HPDE6-E6E7 (cell line): ENCODE measurements at regions not wholly inside any gene's neighbourhood (a gene's known extent, or its start where the extent isn't known, plus 50 kb on each side); places are given as distances from the start of the nearest gene placed in this dataset.

Experiments
- DNase-seq: peaks from one replicate; pipeline ENCODE4 v3.0.0; 2011; ENCODE audit warnings: missing footprints; ENCODE audit errors: extremely low spot score

DNA sequence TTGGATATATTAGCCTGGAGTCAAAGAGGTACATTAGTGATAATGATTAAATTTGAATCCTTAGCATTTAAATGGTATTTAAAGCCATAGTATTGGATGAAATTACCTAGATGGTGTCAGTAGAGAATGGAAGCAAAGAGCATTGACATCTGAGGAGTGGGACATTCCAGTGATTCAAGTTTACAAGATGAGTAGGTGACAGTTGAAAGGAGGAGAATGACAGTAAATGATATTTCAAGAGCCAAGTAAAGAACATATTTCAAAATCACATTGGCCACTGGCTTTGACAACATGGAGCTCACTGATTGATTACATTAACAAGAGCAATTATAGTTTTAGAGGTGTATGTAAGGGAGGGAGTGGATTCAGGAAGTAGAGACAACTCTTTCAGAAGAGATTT, 93.9 kb upstream of the MEF2C start:
- no peak for DNase-seq

- DNase-seq: no peak
Measured at GRCh38 chr5:88967633-88968585, 84.9 kb upstream of the MEF2C start.

GRCh38 chr5:88964831-88965230, 81.8 kb upstream of the MEF2C start:
- no peak for DNase-seq

GRCh38 chr5:88957013-88957412, 74.0 kb upstream of the MEF2C start:
- no peak for DNase-seq

DNA sequence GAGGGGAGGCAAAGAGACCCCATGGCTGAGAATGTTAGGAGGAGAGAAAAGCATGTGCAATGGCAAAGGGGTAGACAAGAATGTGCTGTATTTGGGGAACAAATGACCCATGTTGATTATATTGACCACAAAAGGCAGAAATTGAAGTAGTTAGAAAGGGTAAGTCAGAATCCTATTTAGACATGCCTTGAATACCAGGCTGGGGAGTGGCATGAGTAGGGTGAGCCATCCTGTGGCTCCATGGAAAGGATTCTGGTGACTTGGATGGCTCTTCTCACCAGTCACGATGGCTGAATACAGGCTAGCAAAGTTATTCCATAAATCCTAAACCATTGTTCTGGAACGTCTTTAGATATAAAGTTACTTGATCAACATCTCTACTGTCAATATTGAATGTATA, 73.4 kb upstream of the MEF2C start:
- DNase-seq: no peak

DNA sequence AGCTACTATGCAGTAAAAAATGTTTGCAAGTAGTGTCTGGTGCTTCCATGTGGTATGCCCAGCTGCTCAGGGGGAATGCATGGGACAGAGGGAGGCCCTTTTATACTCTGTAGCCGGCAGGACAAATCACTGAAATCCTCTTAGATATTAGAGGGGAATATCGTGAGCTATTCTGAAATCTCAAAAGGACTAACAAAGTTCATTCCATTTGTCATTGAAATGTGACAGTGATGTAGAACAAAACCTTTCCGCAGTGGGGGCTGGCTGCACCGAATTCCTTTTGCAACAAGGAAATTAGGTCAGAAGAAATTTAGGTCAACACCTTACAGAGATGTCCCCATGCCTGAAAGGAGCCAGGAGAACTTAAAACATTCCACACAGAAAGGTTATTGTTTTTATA, 72.4 kb upstream of the MEF2C start:
- no peak for DNase-seq

- no peak for DNase-seq
Measured at GRCh38 chr5:88954511-88954910, 71.5 kb upstream of the MEF2C start.

GRCh38 chr5:88952996-88953643, 70.1 kb upstream of the MEF2C start:
- DNase-seq: no peak

- no peak for DNase-seq
Measured at GRCh38 chr5:88952344-88952743, 69.4 kb upstream of the MEF2C start.

- DNase-seq: no peak
Measured at GRCh38 chr5:88951457-88951856, 68.5 kb upstream of the MEF2C start.

GRCh38 chr5:88948746-88949600, 66.0 kb upstream of the MEF2C start:
- DNase-seq: no peak

DNA sequence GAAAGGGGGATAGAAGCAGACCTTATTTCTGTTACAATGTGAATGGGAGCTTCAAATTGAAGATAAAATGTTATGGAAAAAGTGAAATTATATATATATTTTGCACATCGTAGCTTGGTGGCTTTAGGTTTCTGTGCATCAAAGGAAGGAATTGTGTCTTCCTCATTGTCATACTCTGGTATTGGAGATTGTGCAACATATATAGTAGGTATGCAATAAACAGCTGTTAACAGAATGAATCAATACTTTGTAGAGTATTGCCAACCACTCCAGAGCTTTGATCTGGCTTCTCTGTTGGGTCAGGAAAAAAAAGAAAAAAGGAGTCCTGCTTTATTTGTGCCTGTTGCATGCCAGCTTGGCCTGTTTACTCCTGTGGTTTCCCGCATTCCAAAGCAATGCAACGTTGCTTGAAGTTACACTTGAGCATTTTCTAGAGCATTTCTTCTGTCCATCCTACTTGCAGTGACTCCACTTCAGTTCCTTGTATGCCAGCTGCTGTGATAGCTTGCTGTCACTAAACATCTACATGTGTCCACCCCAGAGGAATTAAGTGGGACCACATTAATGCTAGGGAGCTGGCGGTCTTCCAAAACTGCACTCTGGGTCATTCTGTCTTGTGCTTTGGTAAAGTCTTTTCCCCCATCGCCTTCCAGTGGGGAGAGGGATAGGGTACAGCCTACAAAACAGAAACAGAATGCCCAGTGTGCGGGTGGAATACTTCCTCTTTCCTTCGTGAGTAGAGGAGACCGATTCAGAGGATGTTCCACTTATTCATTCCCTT, 62.0 kb upstream of the MEF2C start:
- DNase-seq: no peak

DNA sequence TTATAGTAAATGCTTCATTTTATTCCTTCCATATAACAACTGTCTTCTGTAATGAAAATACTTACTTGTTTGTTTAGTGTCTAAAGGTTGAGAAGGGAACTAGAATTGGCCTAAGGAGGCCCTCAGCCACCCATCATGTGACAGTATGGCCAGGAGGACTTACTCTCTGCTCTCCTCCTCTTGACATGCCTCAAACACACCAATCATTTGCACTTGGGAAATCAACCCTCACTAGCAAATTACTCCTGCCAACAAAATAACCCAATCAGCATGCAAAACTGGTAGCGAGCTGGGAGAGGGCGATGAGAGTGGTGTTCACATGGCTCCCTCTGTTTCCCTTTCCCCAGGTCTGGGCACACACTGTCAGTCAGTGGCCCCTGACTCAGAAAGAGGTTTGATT, 58.6 kb upstream of the MEF2C start:
- no peak for DNase-seq

DNA sequence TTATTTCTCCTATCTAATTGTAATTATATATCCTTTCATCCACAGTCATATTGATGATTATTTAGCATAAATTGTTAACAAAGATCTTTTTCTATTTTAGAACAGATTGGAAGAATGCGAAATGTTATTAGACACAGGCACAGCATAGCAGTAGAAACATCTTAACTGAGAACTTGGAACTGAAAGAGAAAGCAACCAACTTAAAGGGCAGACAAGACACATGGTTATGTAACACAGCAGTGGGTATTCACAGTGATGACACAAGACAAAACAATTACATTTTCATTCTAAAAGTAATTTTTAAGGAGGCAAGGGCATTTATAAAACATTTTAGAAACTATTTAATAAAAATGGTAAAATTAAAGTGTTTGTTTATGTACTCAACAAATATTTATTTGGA, 57.7 kb upstream of the MEF2C start:
- DNase-seq: no peak

DNA sequence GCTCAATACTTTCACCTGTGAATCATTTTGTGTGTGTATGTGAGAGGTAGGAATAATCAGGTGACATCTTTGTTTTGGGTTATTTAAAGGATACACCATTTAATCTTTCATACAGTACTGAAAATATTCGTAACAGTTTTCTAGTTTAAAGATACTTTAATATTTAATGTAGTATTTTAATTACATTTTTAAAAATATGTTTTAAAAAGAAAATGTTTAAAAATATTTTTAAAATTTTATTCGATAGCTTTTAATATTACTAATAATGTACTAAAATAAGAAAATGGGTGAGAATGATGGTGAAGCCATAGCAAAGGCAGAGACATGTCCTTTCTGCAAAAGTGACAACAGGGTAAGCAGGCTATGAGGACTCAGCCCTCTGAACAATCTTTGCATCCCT, 56.3 kb upstream of the MEF2C start:
- no peak for DNase-seq

- no peak for DNase-seq
Measured at GRCh38 chr5:88938488-88938887, 55.5 kb upstream of the MEF2C start.

DNA sequence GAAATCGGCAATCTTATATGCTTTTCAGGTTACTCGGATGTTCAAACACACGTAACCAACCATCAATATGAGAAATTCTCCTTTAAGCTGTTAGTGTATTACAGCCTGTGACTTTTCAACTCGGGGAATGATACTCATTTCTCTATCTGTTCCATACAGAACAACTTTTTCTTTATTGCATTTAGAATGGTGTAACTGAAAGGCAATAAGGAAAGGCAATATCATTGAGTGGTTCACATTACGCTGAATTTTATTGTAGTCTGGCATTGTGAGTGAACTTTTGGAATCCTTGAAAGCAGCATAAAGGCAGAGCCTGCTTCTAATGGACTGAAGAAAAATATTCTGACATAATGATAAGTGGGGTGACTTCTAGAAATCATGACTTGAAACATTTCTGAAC, 54.4 kb upstream of the MEF2C start:
- DNase-seq: no peak

- DNase-seq: no peak
Measured at GRCh38 chr5:88934439-88934838, 51.5 kb upstream of the MEF2C start.
